CD4-positive, alpha-beta T cell (primary cell): ENCODE measurements at regions not wholly inside any gene's neighbourhood (a gene's known extent, or its start where the extent isn't known, plus 50 kb on each side); places are given as distances from the start of the nearest gene placed in this dataset.

ENCODE experiments used
- ATAC-seq: fragments of 200-7000 bp; cut with Tn5 transposase; one replicate; pipeline ENCODE4 v1.10.0; 2022; ENCODE audit warnings: mild to moderate bottlenecking; ENCODE audit not compliant: poor library complexity
- CTCF ChIA-PET: fragments of 350-600 bp; sonication (Branson Sonifier 250); formaldehyde crosslinking; loops from one replicate; lab custom pipeline; 2021; ENCODE audit warnings: antibody characterized with exemption, inconsistent platforms; lab: Charles Lee
- POLR2A ChIA-PET: fragments of 350-600 bp; sonication (Branson Sonifier 250); formaldehyde crosslinking; loops from one replicate; lab custom pipeline; 2021; ENCODE audit warnings: antibody characterized with exemption, inconsistent platforms; lab: Charles Lee
- DNase-seq, 14 experiments: peaks; one replicate each; pipeline ENCODE4 v3.0.0-alpha.2; 2013 to 2020; ENCODE audit warnings: mixed read lengths in 2 of 14
- H3K27ac ChIP-seq, 2 donors: one replicate each; pipeline versions ENCODE4 v1.5.1 to v1.7.0; 2013; ENCODE audit warnings: low read length in 2 of 2, low read depth in 1 of 2, mild to moderate bottlenecking in 1 of 2
- H3K27me3 ChIP-seq, 2 experiments: 1 replicate in 1 of 2; 2 replicates in 1 of 2; pipeline versions ENCODE4 v1.6.1 to v1.7.0; 2013; ENCODE audit warnings: low read length in 2 of 2, control low read depth in 1 of 2, mild to moderate bottlenecking in 1 of 2, moderate library complexity in 1 of 2; ENCODE audit not compliant: insufficient read depth in 2 of 2, control insufficient read depth in 1 of 2
- H3K36me3 ChIP-seq: one replicate; pipeline ENCODE4 v1.6.1; 2013; ENCODE audit warnings: low read length, control low read depth; ENCODE audit not compliant: insufficient read depth
- H3K4me1 ChIP-seq: one replicate; pipeline ENCODE4 v1.6.1; 2013; ENCODE audit warnings: low read length, control low read depth; ENCODE audit not compliant: insufficient read depth
- H3K4me3 ChIP-seq: one replicate; pipeline ENCODE4 v1.5.1; 2013; ENCODE audit warnings: mild to moderate bottlenecking, low read length, moderate library complexity
- H3K9me3 ChIP-seq, 2 experiments: 1 replicate in 1 of 2; 2 replicates in 1 of 2; pipeline versions ENCODE4 v1.6.1 to v1.7.0; 2013; ENCODE audit warnings: low read length in 2 of 2, mild to moderate bottlenecking in 2 of 2, control low read depth in 1 of 2, moderate library complexity in 1 of 2; ENCODE audit not compliant: control insufficient read depth in 1 of 2, insufficient read depth in 1 of 2
- H3K27ac Mint-ChIP-seq: one replicate; pipeline ENCODE4 v1.8.0; 2020; ENCODE audit warnings: mixed read lengths
- H3K27me3 Mint-ChIP-seq: one replicate; pipeline ENCODE4 v1.8.0; 2021; ENCODE audit warnings: mixed read lengths
- H3K36me3 Mint-ChIP-seq: one replicate; pipeline ENCODE4 v1.8.0; 2021; ENCODE audit warnings: low read depth, mixed read lengths
- H3K4me1 Mint-ChIP-seq: one replicate; pipeline ENCODE4 v1.8.0; 2021; ENCODE audit warnings: low read depth, mixed read lengths
- H3K4me3 Mint-ChIP-seq: one replicate; pipeline ENCODE4 v1.8.0; 2020; ENCODE audit warnings: mild to moderate bottlenecking, mixed read lengths
- H3K9me3 Mint-ChIP-seq: one replicate; pipeline ENCODE4 v1.8.0; 2020; ENCODE audit warnings: mixed read lengths
- intact Hi-C, 2 experiments: fragments of 100-400 bp; cut with DNase I in 1 of 2; cut with micrococcal nuclease in 1 of 2; formaldehyde crosslinking; loops; one replicate each; pipeline versions ENCODE4 v1.15.1 to v1.9.0; 2023 to 2025; cut with DNase I, micrococcal nuclease
- TF ChIP-seq, protein P1 (sequence below): fragments of 200-600 bp; IDR thresholded peaks from one replicate; pipeline ENCODE4 v1.8.0; 2022; ENCODE audit warnings: antibody characterized with exemption, mild to moderate bottlenecking

GRCh38 chr1:221612047-221612777, 129.7 kb downstream of the DUSP10 start:
- no peak overlapping the region for H3K27ac ChIP-seq
- ATAC-seq (no peak), DNase-seq (no peak)
- H3K27ac Mint-ChIP-seq: no peak overlapping the region
- POLR2A ChIA-PET: interaction anchor here (1.2 kb wide), 1 partner anchor 130 kb away, joined by 3 read pairs; the partner anchor contains the start of gene DUSP10
- no peaks in the 10 kb centered on the region for H3K36me3 Mint-ChIP-seq
- H3K9me3 ChIP-seq: no peaks in the 10 kb centered on the region
- no peaks in the 10 kb centered on the region for H3K27me3 Mint-ChIP-seq
- no peak overlapping the region for H3K4me3 ChIP-seq
- CTCF ChIA-PET: interaction anchor here (0.8 kb wide), 1 partner anchor 11 kb away, joined by 3 read pairs; no protein-coding TSS in a partner anchor
- H3K9me3 Mint-ChIP-seq: no peaks in the 10 kb centered on the region
- H3K4me3 Mint-ChIP-seq: no peak overlapping the region
- intact Hi-C loops: no loop called here
- H3K36me3 ChIP-seq: no peaks in the 10 kb centered on the region
- H3K4me1 Mint-ChIP-seq: no peaks in the 10 kb centered on the region
- TF ChIP-seq, protein P1, sequence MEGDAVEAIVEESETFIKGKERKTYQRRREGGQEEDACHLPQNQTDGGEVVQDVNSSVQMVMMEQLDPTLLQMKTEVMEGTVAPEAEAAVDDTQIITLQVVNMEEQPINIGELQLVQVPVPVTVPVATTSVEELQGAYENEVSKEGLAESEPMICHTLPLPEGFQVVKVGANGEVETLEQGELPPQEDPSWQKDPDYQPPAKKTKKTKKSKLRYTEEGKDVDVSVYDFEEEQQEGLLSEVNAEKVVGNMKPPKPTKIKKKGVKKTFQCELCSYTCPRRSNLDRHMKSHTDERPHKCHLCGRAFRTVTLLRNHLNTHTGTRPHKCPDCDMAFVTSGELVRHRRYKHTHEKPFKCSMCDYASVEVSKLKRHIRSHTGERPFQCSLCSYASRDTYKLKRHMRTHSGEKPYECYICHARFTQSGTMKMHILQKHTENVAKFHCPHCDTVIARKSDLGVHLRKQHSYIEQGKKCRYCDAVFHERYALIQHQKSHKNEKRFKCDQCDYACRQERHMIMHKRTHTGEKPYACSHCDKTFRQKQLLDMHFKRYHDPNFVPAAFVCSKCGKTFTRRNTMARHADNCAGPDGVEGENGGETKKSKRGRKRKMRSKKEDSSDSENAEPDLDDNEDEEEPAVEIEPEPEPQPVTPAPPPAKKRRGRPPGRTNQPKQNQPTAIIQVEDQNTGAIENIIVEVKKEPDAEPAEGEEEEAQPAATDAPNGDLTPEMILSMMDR: no peak
- H3K4me1 ChIP-seq: no peaks in the 10 kb centered on the region
- H3K27me3 ChIP-seq: no peaks in the 10 kb centered on the region

- no peaks in the 10 kb centered on the region for H3K36me3 Mint-ChIP-seq
- CTCF ChIA-PET: interaction anchor here (1.2 kb wide), 1 partner anchor 248 kb away, joined by 3 read pairs; no protein-coding TSS in a partner anchor
- H3K9me3 Mint-ChIP-seq: no peaks in the 10 kb centered on the region
- no peaks in the 10 kb centered on the region for H3K36me3 ChIP-seq
- H3K27me3 ChIP-seq: no peaks in the 10 kb centered on the region
- no peaks in the 10 kb centered on the region for H3K9me3 ChIP-seq
- H3K27me3 Mint-ChIP-seq: no peaks in the 10 kb centered on the region
- TF ChIP-seq, protein P1: no peak
- no peak overlapping the region for H3K27ac ChIP-seq
- POLR2A ChIA-PET: interaction anchor here (0.7 kb wide), 1 partner anchor 121 kb away, joined by 3 read pairs; the partner anchor contains the start of gene DUSP10
- intact Hi-C loops: no loop called here
- H3K4me1 Mint-ChIP-seq: no peaks in the 10 kb centered on the region
- no peak overlapping the region for H3K4me3 Mint-ChIP-seq
- no peaks in the 10 kb centered on the region for H3K4me1 ChIP-seq
- DNase-seq (no peak), ATAC-seq (no peak)
- H3K4me3 ChIP-seq: no peak overlapping the region
- H3K27ac Mint-ChIP-seq: no peak overlapping the region
Observed at GRCh38 chr1:221620437-221621384, 121.2 kb downstream of the DUSP10 start.

- Histone ChIP-seq H3K27ac (no peak overlapping the region), H3K9me3 (no peaks in the 10 kb centered on the region), H3K4me1 (no peaks in the 10 kb centered on the region), H3K36me3 (no peaks in the 10 kb centered on the region), H3K4me3 (no peak overlapping the region), H3K27me3 (no peaks in the 10 kb centered on the region)
- no peak overlapping the region for H3K4me3 Mint-ChIP-seq
- H3K27me3 Mint-ChIP-seq: no peaks in the 10 kb centered on the region
- CTCF ChIA-PET: interaction anchor here (1.2 kb wide), 1 partner anchor 247 kb away, joined by 3 read pairs; no protein-coding TSS in a partner anchor
- intact Hi-C loops: no loop called here
- H3K27ac Mint-ChIP-seq: no peak overlapping the region
- DNase-seq: no peak
- H3K9me3 Mint-ChIP-seq: no peaks in the 10 kb centered on the region
- no peak for ATAC-seq
- no peaks in the 10 kb centered on the region for H3K36me3 Mint-ChIP-seq
- no peaks in the 10 kb centered on the region for H3K4me1 Mint-ChIP-seq
- TF ChIP-seq, protein P1: no peak
- POLR2A ChIA-PET: no interaction called here
Observed at GRCh38 chr1:221621683-221622082, 120.2 kb downstream of the DUSP10 start.
